ENCODE measurements at regions not wholly inside any gene's neighbourhood (a gene's known extent, or its start where the extent isn't known, plus 50 kb on each side); places are given as distances from the start of the nearest gene placed in this dataset.
"Not testable (repeated sequence)": the region's sequence is repeated elsewhere in the genome, so short reads cannot be mapped to it uniquely, and the experiment has no call there.

DNA sequence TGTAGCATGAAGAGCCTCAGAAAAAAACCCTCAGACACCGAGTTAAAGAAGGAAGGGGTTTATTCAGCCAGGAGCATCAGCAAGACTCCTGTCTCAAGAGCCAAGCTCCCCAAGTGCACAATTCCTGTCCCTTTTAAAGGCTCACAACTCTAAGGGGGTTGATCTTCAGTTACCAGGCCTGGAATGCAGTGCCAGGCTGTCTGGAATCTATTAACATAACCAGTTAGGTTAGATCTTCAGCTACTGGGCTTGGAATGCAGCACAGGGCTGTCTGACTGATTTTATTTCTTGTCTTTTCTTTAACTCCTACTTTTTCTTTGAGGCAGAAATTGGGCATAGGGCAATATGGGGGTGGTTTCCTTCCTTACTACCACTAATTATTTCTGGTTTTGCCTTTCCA, 317.9 kb downstream of the CGGBP1 start:
- TF ChIP-seq, protein P1, sequence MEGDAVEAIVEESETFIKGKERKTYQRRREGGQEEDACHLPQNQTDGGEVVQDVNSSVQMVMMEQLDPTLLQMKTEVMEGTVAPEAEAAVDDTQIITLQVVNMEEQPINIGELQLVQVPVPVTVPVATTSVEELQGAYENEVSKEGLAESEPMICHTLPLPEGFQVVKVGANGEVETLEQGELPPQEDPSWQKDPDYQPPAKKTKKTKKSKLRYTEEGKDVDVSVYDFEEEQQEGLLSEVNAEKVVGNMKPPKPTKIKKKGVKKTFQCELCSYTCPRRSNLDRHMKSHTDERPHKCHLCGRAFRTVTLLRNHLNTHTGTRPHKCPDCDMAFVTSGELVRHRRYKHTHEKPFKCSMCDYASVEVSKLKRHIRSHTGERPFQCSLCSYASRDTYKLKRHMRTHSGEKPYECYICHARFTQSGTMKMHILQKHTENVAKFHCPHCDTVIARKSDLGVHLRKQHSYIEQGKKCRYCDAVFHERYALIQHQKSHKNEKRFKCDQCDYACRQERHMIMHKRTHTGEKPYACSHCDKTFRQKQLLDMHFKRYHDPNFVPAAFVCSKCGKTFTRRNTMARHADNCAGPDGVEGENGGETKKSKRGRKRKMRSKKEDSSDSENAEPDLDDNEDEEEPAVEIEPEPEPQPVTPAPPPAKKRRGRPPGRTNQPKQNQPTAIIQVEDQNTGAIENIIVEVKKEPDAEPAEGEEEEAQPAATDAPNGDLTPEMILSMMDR (IDR thresholded peaks at IDR 0.05 in 4 of 5, conservative IDR thresholded peaks at IDR 0.05 in 1 of 5), result not testable (repeated sequence)
- not testable (repeated sequence) for TF ChIP-seq POLR2A (IDR thresholded peaks at IDR 0.05)

All from gastrocnemius medialis (tissue), 4 donors.